ENCODE measurements at regions not wholly inside any gene's neighbourhood (a gene's known extent, or its start where the extent isn't known, plus 50 kb on each side); places are given as distances from the start of the nearest gene placed in this dataset.

DNA sequence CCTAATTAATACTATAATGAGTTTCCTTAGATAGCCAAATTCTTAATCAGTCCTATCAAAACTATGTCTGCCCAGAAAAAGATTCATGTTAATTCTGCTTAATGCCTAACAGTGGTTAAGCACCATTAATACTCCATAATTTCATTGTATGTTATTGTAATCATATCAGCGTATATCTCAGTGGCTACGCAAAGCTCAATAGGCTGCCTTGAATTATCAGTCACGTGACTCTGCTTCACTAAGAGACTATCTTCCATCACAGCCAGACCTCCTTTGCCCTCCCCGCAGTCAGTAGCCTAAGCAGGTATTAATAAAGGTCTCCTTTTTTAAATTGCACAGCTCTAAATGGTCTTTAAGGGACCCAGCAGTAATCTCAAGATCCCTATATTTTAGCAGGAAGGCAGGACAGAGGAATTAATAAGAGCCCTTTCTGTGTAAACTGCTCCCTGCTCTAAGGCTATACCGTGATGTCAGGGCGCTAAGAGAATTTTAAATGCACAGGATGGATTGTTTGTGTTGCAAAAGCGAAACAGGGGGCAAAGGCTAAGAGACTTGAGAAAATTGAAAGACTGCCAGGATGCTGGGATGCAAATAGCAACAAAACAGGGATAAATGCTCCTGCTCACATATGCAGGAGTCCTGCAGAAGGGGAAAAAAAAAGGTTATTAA lies 215.6 kb upstream of the POU3F3 start (continued):
- TF ChIP-seq, protein P1, sequence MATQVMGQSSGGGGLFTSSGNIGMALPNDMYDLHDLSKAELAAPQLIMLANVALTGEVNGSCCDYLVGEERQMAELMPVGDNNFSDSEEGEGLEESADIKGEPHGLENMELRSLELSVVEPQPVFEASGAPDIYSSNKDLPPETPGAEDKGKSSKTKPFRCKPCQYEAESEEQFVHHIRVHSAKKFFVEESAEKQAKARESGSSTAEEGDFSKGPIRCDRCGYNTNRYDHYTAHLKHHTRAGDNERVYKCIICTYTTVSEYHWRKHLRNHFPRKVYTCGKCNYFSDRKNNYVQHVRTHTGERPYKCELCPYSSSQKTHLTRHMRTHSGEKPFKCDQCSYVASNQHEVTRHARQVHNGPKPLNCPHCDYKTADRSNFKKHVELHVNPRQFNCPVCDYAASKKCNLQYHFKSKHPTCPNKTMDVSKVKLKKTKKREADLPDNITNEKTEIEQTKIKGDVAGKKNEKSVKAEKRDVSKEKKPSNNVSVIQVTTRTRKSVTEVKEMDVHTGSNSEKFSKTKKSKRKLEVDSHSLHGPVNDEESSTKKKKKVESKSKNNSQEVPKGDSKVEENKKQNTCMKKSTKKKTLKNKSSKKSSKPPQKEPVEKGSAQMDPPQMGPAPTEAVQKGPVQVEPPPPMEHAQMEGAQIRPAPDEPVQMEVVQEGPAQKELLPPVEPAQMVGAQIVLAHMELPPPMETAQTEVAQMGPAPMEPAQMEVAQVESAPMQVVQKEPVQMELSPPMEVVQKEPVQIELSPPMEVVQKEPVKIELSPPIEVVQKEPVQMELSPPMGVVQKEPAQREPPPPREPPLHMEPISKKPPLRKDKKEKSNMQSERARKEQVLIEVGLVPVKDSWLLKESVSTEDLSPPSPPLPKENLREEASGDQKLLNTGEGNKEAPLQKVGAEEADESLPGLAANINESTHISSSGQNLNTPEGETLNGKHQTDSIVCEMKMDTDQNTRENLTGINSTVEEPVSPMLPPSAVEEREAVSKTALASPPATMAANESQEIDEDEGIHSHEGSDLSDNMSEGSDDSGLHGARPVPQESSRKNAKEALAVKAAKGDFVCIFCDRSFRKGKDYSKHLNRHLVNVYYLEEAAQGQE (IDR thresholded peaks at IDR 0.05; ENCODE audit: low read depth, low read length), result no peak
- TF ChIP-seq EP300 (IDR thresholded peaks at IDR 0.05; ENCODE audit: borderline replicate concordance in 1 of 2, low read depth in 1 of 2, low read length in 1 of 2), result peak in 1 of 2 experiments; percentile 79; a peak in 2 of 4 replicates
- TF ChIP-seq FOXJ3 (CRISPR knock-in tag; IDR thresholded peaks at IDR 0.05), result no peak
- no peak for TF ChIP-seq SIN3A (IDR thresholded peaks at IDR 0.05; ENCODE audit: borderline replicate concordance, low read depth, low read length)
- TF ChIP-seq EZH2phosphoT487 (IDR thresholded peaks at IDR 0.05; ENCODE audit: borderline replicate concordance, low read depth), result no peak
- no peak for TF ChIP-seq FOSL2 (IDR thresholded peaks at IDR 0.05; ENCODE audit: borderline replicate concordance, low read depth)
- no peak for TF ChIP-seq MEF2A (IDR thresholded peaks at IDR 0.05; ENCODE audit: borderline replicate concordance, low read depth)
- TF ChIP-seq YY1 (IDR thresholded peaks at IDR 0.05; ENCODE audit: low read depth), result no peak
- TF ChIP-seq, protein P2, sequence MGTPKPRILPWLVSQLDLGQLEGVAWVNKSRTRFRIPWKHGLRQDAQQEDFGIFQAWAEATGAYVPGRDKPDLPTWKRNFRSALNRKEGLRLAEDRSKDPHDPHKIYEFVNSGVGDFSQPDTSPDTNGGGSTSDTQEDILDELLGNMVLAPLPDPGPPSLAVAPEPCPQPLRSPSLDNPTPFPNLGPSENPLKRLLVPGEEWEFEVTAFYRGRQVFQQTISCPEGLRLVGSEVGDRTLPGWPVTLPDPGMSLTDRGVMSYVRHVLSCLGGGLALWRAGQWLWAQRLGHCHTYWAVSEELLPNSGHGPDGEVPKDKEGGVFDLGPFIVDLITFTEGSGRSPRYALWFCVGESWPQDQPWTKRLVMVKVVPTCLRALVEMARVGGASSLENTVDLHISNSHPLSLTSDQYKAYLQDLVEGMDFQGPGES (IDR thresholded peaks at IDR 0.05; ENCODE audit: low read depth, low read length), result no peak
- TF ChIP-seq RFX5 (IDR thresholded peaks at IDR 0.05; ENCODE audit: low read length), result no peak; the same call in 1 of the 2 replicates
- TF ChIP-seq, protein P3, sequence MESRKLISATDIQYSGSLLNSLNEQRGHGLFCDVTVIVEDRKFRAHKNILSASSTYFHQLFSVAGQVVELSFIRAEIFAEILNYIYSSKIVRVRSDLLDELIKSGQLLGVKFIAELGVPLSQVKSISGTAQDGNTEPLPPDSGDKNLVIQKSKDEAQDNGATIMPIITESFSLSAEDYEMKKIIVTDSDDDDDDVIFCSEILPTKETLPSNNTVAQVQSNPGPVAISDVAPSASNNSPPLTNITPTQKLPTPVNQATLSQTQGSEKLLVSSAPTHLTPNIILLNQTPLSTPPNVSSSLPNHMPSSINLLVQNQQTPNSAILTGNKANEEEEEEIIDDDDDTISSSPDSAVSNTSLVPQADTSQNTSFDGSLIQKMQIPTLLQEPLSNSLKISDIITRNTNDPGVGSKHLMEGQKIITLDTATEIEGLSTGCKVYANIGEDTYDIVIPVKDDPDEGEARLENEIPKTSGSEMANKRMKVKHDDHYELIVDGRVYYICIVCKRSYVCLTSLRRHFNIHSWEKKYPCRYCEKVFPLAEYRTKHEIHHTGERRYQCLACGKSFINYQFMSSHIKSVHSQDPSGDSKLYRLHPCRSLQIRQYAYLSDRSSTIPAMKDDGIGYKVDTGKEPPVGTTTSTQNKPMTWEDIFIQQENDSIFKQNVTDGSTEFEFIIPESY (IDR thresholded peaks at IDR 0.05; ENCODE audit: borderline replicate concordance, low read depth), result no peak
- no peak for TF ChIP-seq MXI1 (IDR thresholded peaks at IDR 0.05; ENCODE audit: low read depth, low read length)
- TF ChIP-seq ELF1 (IDR thresholded peaks at IDR 0.05), result no peak
- no peak for TF ChIP-seq GABPA (IDR thresholded peaks at IDR 0.05; ENCODE audit: low read depth)
- TF ChIP-seq, protein P4, sequence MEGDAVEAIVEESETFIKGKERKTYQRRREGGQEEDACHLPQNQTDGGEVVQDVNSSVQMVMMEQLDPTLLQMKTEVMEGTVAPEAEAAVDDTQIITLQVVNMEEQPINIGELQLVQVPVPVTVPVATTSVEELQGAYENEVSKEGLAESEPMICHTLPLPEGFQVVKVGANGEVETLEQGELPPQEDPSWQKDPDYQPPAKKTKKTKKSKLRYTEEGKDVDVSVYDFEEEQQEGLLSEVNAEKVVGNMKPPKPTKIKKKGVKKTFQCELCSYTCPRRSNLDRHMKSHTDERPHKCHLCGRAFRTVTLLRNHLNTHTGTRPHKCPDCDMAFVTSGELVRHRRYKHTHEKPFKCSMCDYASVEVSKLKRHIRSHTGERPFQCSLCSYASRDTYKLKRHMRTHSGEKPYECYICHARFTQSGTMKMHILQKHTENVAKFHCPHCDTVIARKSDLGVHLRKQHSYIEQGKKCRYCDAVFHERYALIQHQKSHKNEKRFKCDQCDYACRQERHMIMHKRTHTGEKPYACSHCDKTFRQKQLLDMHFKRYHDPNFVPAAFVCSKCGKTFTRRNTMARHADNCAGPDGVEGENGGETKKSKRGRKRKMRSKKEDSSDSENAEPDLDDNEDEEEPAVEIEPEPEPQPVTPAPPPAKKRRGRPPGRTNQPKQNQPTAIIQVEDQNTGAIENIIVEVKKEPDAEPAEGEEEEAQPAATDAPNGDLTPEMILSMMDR (IDR thresholded peaks at IDR 0.05), result no peak
